Right cardiac atrium (tissue), 5 donors: ENCODE measurements at regions not wholly inside any gene's neighbourhood (a gene's known extent, or its start where the extent isn't known, plus 50 kb on each side); places are given as distances from the start of the nearest gene placed in this dataset.

Experiments used
- ATAC-seq, 2 donors: fragments of 200-7000 bp; cut with Tn5 transposase; one replicate each; pipeline versions ENCODE4 v1.8.0 to v1.9.1; 2020; ENCODE audit warnings: moderate library complexity in 2 of 2, mild to moderate bottlenecking in 1 of 2
- DNase-seq, 3 donors: peaks; one replicate each; pipeline ENCODE4 v3.0.0-alpha.2; 2020
- H3K27ac ChIP-seq: one replicate; pipeline ENCODE4 v1.5.1; 2013; ENCODE audit warnings: mild to moderate bottlenecking, low read length, control low read depth, moderate library complexity
- H3K27me3 ChIP-seq: one replicate; pipeline ENCODE4 v1.6.1; 2013; ENCODE audit not compliant: control insufficient read depth, insufficient read depth
- H3K4me1 ChIP-seq: one replicate; pipeline ENCODE4 v1.6.1; 2013; ENCODE audit warnings: low read length; ENCODE audit not compliant: control insufficient read depth, insufficient read depth
- H3K4me3 ChIP-seq: one replicate; pipeline ENCODE4 v1.5.1; 2013; ENCODE audit warnings: low read length, control low read depth
- H3K9me3 ChIP-seq: one replicate; pipeline ENCODE4 v1.6.1; 2013; ENCODE audit warnings: low read length; ENCODE audit not compliant: control insufficient read depth
- WGBS: extraction: QIAGEN DNeasy Blood & Tissue Kit; methylation state at CpG from one replicate; pipeline ENCODE4 v1.1.7; 2013; 5-methylcytosine and 5-hydroxymethylcytosine counted together
- intact Hi-C, 4 donors: fragments of 100-400 bp; cut with DNase I; formaldehyde crosslinking; loops; one replicate each; pipeline versions ENCODE4 v1.11.0 to v1.14.0; 2022 to 2023
- donor health status: healthy with polysubstance abuse.
- donor health status: DM: no; HTN: yes; CAD: no.
- donor health status: DM: no; HTN: no; CAD: no.
- donor health status: DM: no; HTN: yes; CAD: no; lungs with severe emphysema.
- donor health status: DM: yes; HTN: yes; CAD: no.

DNA sequence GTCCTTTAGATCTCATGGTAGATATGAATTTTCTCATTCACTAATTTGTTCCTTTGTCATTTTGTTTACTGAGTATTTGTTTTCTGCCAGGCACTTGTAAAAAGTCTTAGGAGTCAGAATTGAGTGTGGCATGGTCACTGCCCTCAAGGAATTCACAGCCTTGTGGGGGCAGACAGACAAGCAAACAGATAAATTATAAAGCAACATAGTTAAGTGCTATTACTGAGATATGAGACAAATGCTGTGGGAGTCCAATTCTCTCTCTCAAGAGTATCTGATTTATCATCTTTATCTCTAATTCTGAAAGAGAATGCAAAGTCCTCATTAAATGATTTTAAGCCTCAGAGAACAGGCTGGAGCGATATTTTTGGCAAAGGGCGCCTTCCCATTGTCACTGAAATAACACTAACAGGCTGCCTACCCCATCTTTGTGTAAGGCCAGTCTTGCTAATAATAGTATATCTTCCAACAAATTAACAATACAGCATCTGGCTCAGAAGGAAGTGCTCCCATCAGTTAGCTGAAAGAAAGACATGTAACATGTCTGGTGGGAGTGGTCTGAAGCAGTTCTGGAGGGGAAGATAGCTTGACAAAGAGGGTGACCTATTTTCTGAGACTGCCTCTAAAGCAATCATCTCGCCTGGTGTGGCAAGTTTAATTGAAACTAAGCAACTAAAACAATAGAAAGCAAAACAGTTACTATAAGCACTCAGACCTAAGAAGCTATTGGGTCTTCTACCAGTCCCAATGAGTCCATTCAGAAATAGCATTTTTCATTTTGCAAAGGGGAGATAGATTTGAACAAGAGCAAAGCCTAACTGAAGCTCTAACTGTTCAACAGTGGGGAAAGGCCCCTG is 61.5 kb upstream of the AMOT start:
- Histone ChIP-seq H3K27ac (no peak overlapping the region), H3K27me3 (no peaks in the 10 kb centered on the region), H3K4me1 (no peaks in the 10 kb centered on the region), H3K9me3 (no peaks in the 10 kb centered on the region), H3K4me3 (no peak overlapping the region)
- ATAC-seq (peak; percentile 33 to 71), DNase-seq (no peak)
- WGBS: 15% methylated on average over 3 of the region's 3 CpGs
- intact Hi-C loops: no loop called here

DNA sequence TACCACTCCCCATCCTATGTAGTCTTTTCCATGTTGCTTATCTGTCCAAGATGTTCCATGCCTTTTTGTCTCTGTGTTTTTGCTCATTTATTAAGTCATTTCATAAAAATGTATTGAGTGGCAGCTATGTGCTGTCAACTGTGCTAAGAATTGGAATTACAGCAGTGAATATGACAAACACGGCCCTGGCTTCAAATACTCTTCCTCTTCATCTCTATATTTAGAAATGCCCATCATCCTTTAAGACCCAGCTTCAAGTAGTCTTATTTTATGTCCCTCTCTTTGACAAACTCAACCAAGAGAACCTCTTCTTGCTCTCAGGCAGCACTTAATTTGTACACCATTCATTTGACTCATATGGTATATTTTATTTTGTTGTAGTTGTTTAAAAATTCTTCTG is 55.4 kb upstream of the AMOT start:
- 63% methylated on average over 1 of the region's 1 CpG for WGBS
- no peak overlapping the region for H3K27ac ChIP-seq

More for the DNA sequence above, 55.4 kb upstream of the AMOT start:
- no peaks in the 10 kb centered on the region for H3K27me3 ChIP-seq
- no peak overlapping the region for H3K4me3 ChIP-seq
- no peaks in the 10 kb centered on the region for H3K4me1 ChIP-seq
- ATAC-seq (no peak), DNase-seq (no peak)
- intact Hi-C loops: no loop called here
- H3K9me3 ChIP-seq: no peaks in the 10 kb centered on the region
